Retinal pigment epithelial cell (primary cell): ENCODE measurements at regions not wholly inside any gene's neighbourhood (a gene's known extent, or its start where the extent isn't known, plus 50 kb on each side); places are given as distances from the start of the nearest gene placed in this dataset.
"Not testable (repeated sequence)": the region's sequence is repeated elsewhere in the genome, so short reads cannot be mapped to it uniquely, and the experiment has no call there.

Experiments
- DNase-seq: peaks from one replicate; pipeline ENCODE4 v3.0.0-alpha.2; 2010; ENCODE audit warnings: low read depth
- H3K4me3 ChIP-seq: 2 replicates; pipeline ENCODE4 v1.5.1; 2011; ENCODE audit warnings: mild to moderate bottlenecking, low read length, control low read depth, moderate library complexity
- CTCF ChIP-seq: conservative IDR thresholded peaks from 2 replicates; pipeline ENCODE4 v1.5.1; 2011; ENCODE audit warnings: low read depth, low read length, control low read depth, inconsistent platforms

GRCh38 chr15:56792211-56792610 lies 58.9 kb upstream of the ZNF280D start:
- TF ChIP-seq CTCF, result no peak
- H3K4me3 ChIP-seq, result no peak overlapping the region
- peak; percentile 44 for DNase-seq

- H3K4me3 ChIP-seq, DNase-seq: not testable (repeated sequence)
These were observed 58.2 kb upstream of the ZNF280D start for GRCh38 chr15:56791521-56791920.

GRCh38 chr15:56788359-56788758 lies 55.0 kb upstream of the ZNF280D start:
- H3K4me3 ChIP-seq, result no peak overlapping the region
- no peak for DNase-seq
- TF ChIP-seq CTCF, result no peak

GRCh38 chr15:56786966-56787365 lies 53.7 kb upstream of the ZNF280D start:
- DNase-seq, result no peak
- TF ChIP-seq CTCF, result no peak
- H3K4me3 ChIP-seq, result no peak overlapping the region

GRCh38 chr15:56783857-56784661 lies 50.8 kb upstream of the ZNF280D start:
- no peak for TF ChIP-seq CTCF
- H3K4me3 ChIP-seq, result no peak overlapping the region
- no peak for DNase-seq

- no peak for TF ChIP-seq CTCF
These were observed 50.0 kb upstream of the ZNF280D start for GRCh38 chr15:56783156-56783856.

More at GRCh38 chr15:56783156-56783856, 50.0 kb upstream of the ZNF280D start:
- DNase-seq, result no peak
- H3K4me3 ChIP-seq, result no peak overlapping the region
